ENCODE measurements at regions not wholly inside any gene's neighbourhood (a gene's known extent, or its start where the extent isn't known, plus 50 kb on each side); places are given as distances from the start of the nearest gene placed in this dataset.

DNA sequence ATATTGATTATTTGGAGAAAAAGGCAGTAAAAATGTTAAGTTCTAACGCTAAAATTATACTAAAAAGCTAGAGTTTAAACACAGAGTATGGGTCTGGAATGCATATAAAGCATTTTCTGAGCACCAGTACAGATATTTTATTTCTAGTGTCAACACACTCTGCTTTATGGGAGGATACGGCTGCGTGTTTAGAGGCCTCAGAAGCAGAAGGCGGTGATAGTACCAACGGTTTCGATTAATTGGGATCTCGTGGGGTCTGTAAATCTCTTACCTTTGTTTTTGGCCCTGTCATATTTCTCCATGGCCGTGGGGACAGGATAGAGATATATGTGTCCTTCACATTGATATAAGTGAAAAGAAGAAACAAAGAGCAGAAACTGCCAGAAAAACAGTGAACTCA, 206.8 kb upstream of the NTM start:
- Histone ChIP-seq H3K79me2 (ENCODE audit: insufficient read depth, low read length) (no peaks in the 10 kb centered on the region), H3K9me2 (ENCODE audit: insufficient read depth) (no peaks in the 10 kb centered on the region), H2AFZ (ENCODE audit: low read depth, low read length, poor library complexity, severe bottlenecking) (no peak overlapping the region), H3K27me3 (ENCODE audit: insufficient read depth, low read length) (no peaks in the 10 kb centered on the region), H3K4me2 (ENCODE audit: low read length) (no peak overlapping the region), H3K4me3 (replicated peaks in 1 of 2; ENCODE audit: low read depth in 1 of 2, low read length in 2 of 2) (no peak overlapping the region), H3K9ac (ENCODE audit: low read length) (no peak overlapping the region), H3K27ac (ENCODE audit: low read depth, low read length) (no peak overlapping the region), H3K4me1 (ENCODE audit: control insufficient read depth in 1 of 2, insufficient read depth in 2 of 2, low read length in 2 of 2) (no peaks in the 10 kb centered on the region), H3K36me3 (ENCODE audit: control insufficient read depth in 1 of 2, insufficient read depth in 2 of 2, low read length in 2 of 2) (no peaks in the 10 kb centered on the region; a peak in 1 of 4 replicates), H4K20me1 (ENCODE audit: insufficient read depth) (no peaks in the 10 kb centered on the region), H3K9me3 (ENCODE audit: control insufficient read depth in 1 of 2, insufficient read depth in 1 of 2, low read depth in 1 of 2, low read length in 2 of 2) (no peaks in the 10 kb centered on the region; a peak in 1 of 4 replicates)
- no peak for ATAC-seq
- DNase-seq (ENCODE audit: low read depth, low spot score) = no peak
- ChIA-PET POLR2A (no interaction called here), RAD21 (ENCODE audit: low non-redundant PET in 1 of 2, low total read pairs in 2 of 2, uncharacterized antibody in 2 of 2, unreplicated experiment in 2 of 2) (no interaction called here), CTCF (no interaction called here)
- intact Hi-C loops (cut with micrococcal nuclease) = no loop called here
- no TSS peak for BruUV-seq (replicated peaks)
- TF ChIP-seq CTCF (IDR thresholded peaks at IDR 0.05 in 2 of 3, conservative IDR thresholded peaks at IDR 0.05 in 1 of 3; ENCODE audit: borderline replicate concordance in 1 of 3, insufficient read depth in 1 of 3, low read depth in 2 of 3, low read length in 2 of 3) = no peak
- no peak for TF ChIP-seq JUND (IDR thresholded peaks at IDR 0.05)
- TF ChIP-seq MAX (IDR thresholded peaks at IDR 0.05) = no peak
- no peak for TF ChIP-seq POLR2A (IDR thresholded peaks at IDR 0.05; ENCODE audit: borderline replicate concordance, extremely low read depth, insufficient read depth, insufficient read length)
- no peak for TF ChIP-seq POLR2AphosphoS5 (IDR thresholded peaks at IDR 0.05; ENCODE audit: low read depth, low read length)
- TF ChIP-seq SRF (IDR thresholded peaks at IDR 0.05; ENCODE audit: low read depth) = no peak
- no peak for TF ChIP-seq CBX3 (IDR thresholded peaks at IDR 0.05; ENCODE audit: low read depth)
- TF ChIP-seq EZH2phosphoT487 (IDR thresholded peaks at IDR 0.05; ENCODE audit: borderline replicate concordance) = no peak
- no peak for TF ChIP-seq REST (IDR thresholded peaks at IDR 0.05; ENCODE audit: low read depth)
- no peak for TF ChIP-seq CEBPB (IDR thresholded peaks at IDR 0.05; ENCODE audit: low read depth)
- TF ChIP-seq EGR1 (IDR thresholded peaks at IDR 0.05; ENCODE audit: low read depth) = no peak
- TF ChIP-seq ZNF274 (IDR thresholded peaks at IDR 0.05; ENCODE audit: low read depth, low read length) = no peak
- TF ChIP-seq FOSL1 (IDR thresholded peaks at IDR 0.05; ENCODE audit: low read depth) = no peak
- no peak for TF ChIP-seq ELF1 (IDR thresholded peaks at IDR 0.05; ENCODE audit: borderline replicate concordance, low read depth)
- TF ChIP-seq SIN3A (IDR thresholded peaks at IDR 0.05; ENCODE audit: low read depth) = no peak
- no peak for TF ChIP-seq SP1 (IDR thresholded peaks at IDR 0.05; ENCODE audit: low read depth)
- TF ChIP-seq ATF3 (IDR thresholded peaks at IDR 0.05) = no peak
- TF ChIP-seq EZH2 (IDR thresholded peaks at IDR 0.05) = no peak
- TF ChIP-seq YY1 (IDR thresholded peaks at IDR 0.05; ENCODE audit: extremely low read depth, insufficient replicate concordance, low read depth, low read length) = no peak
- no peak for TF ChIP-seq ZFX (IDR thresholded peaks at IDR 0.05)
